ENCODE measurements at regions not wholly inside any gene's neighbourhood (a gene's known extent, or its start where the extent isn't known, plus 50 kb on each side); places are given as distances from the start of the nearest gene placed in this dataset.
"Not testable (repeated sequence)": the region's sequence is repeated elsewhere in the genome, so short reads cannot be mapped to it uniquely, and the experiment has no call there.

DNA sequence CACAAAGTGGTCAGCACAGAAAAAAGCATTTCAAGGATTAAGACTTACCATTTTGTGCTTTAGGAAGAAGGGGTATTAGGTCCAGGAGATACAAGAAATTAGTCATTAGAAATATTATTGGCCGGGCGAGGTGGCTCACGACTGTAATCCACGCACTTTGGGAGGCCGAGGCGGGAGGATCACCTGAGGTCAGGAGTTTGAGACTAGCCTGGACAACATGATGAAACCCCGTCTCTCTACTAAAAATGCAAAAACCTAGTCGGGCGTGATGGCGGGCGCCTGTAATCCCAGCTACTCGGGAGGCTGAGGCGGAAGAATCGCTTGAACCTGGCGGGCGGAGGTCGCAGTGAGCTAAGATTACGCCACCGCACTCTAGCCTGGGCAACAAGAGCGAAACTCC is 111.0 kb downstream of the DDX11 start:
- TF ChIP-seq, protein P1, sequence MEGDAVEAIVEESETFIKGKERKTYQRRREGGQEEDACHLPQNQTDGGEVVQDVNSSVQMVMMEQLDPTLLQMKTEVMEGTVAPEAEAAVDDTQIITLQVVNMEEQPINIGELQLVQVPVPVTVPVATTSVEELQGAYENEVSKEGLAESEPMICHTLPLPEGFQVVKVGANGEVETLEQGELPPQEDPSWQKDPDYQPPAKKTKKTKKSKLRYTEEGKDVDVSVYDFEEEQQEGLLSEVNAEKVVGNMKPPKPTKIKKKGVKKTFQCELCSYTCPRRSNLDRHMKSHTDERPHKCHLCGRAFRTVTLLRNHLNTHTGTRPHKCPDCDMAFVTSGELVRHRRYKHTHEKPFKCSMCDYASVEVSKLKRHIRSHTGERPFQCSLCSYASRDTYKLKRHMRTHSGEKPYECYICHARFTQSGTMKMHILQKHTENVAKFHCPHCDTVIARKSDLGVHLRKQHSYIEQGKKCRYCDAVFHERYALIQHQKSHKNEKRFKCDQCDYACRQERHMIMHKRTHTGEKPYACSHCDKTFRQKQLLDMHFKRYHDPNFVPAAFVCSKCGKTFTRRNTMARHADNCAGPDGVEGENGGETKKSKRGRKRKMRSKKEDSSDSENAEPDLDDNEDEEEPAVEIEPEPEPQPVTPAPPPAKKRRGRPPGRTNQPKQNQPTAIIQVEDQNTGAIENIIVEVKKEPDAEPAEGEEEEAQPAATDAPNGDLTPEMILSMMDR (IDR thresholded peaks at IDR 0.05), result not testable (repeated sequence)
- not testable (repeated sequence) for TF ChIP-seq POLR2AphosphoS5 (IDR thresholded peaks at IDR 0.05; ENCODE audit: low read depth, low read length); REST (IDR thresholded peaks at IDR 0.05; ENCODE audit: insufficient read depth in 1 of 2, low read depth in 2 of 2, low read length in 1 of 2); SIN3A (IDR thresholded peaks at IDR 0.05; ENCODE audit: borderline replicate concordance, insufficient read depth, low read depth, low read length); TCF7L2 (IDR thresholded peaks at IDR 0.05; ENCODE audit: low read depth, low read length)
